ENCODE measurements at regions not wholly inside any gene's neighbourhood (a gene's known extent, or its start where the extent isn't known, plus 50 kb on each side); places are given as distances from the start of the nearest gene placed in this dataset.

DNA sequence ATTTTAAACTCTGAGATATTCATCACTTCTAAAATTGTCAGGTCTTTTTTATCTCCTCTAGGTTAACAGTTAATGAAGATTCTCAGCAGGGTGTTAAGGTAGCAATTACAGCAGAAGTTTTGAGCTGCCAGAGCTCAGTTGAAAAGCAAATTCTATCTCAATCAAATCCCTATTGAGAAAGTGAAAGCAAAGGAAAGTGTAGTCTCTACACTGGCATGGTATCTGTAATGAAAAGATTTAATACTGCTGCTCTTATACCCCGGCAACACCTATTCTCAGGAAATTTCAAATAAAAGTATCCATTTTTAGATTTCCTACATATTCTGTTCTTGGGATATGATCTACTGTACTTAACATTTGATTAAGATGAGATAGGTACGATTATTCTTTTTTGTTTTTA is 913.5 kb downstream of the MRPL39 start:
- Mint-ChIP-seq H3K27ac (no peak overlapping the region), H3K9me3 (peaks cover 3% of the 10 kb centered on the region), H3K27me3 (ENCODE audit: low read depth) (no peaks in the 10 kb centered on the region), H3K36me3 (ENCODE audit: low read depth) (no peaks in the 10 kb centered on the region), H3K4me3 (no peak overlapping the region), H3K4me1 (no peaks in the 10 kb centered on the region)
- TF ChIP-seq, protein P1, sequence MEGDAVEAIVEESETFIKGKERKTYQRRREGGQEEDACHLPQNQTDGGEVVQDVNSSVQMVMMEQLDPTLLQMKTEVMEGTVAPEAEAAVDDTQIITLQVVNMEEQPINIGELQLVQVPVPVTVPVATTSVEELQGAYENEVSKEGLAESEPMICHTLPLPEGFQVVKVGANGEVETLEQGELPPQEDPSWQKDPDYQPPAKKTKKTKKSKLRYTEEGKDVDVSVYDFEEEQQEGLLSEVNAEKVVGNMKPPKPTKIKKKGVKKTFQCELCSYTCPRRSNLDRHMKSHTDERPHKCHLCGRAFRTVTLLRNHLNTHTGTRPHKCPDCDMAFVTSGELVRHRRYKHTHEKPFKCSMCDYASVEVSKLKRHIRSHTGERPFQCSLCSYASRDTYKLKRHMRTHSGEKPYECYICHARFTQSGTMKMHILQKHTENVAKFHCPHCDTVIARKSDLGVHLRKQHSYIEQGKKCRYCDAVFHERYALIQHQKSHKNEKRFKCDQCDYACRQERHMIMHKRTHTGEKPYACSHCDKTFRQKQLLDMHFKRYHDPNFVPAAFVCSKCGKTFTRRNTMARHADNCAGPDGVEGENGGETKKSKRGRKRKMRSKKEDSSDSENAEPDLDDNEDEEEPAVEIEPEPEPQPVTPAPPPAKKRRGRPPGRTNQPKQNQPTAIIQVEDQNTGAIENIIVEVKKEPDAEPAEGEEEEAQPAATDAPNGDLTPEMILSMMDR (IDR thresholded peaks at IDR 0.05; ENCODE audit: unreplicated experiment in 3 of 3): no peak

DNA sequence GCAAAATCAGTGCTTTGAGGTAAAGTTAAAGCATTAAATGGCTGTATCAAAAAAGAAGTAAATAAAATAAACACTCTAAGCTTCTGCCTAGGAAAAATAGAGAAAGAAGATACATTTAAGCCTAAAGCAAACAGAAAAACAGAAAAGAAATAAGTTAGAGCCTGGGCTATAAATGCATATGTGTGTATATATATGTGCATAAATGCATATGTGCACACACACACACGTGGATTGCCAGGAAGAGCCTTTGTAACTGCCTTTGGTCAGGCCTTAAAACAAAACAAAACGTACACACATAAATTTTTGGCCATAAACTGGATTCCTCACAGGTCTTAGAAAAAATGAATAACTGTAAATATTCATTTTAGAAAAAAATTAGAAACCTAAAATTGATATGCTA is 925.8 kb downstream of the MRPL39 start:
- Mint-ChIP-seq H3K27me3 (ENCODE audit: low read depth) (no peaks in the 10 kb centered on the region), H3K4me1 (no peaks in the 10 kb centered on the region), H3K4me3 (no peak overlapping the region), H3K9me3 (peaks cover 3% of the 10 kb centered on the region), H3K36me3 (ENCODE audit: low read depth) (no peaks in the 10 kb centered on the region), H3K27ac (no peak overlapping the region)
- TF ChIP-seq, protein P1 (IDR thresholded peaks at IDR 0.05; ENCODE audit: unreplicated experiment in 3 of 3): no peak

DNA sequence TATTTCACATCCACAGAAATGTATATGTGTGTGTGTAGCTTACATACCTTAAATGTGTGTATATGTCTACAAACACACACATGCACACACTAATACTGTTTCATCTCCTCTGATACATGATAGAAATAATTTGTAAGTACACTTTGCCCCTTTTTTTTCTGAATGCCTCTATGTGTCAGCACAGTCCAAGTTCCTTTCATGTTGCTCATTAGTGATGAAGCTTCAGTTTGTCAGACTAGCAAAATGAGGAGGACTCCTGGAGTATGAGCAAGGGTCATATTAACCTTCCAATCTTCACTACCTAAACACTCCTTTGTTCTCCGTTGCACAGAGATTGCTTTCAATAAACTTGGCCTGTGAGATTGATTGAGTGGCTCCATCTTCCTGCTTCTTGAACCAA is 935.4 kb downstream of the MRPL39 start:
- TF ChIP-seq, protein P1 (IDR thresholded peaks at IDR 0.05; ENCODE audit: unreplicated experiment in 3 of 3): no peak
- no peak overlapping the region for H3K4me3 Mint-ChIP-seq
- H3K4me1 Mint-ChIP-seq: no peaks in the 10 kb centered on the region
- H3K36me3 Mint-ChIP-seq (ENCODE audit: low read depth): no peaks in the 10 kb centered on the region
- H3K27ac Mint-ChIP-seq: no peak overlapping the region
- peaks cover 3% of the 10 kb centered on the region for H3K9me3 Mint-ChIP-seq
- H3K27me3 Mint-ChIP-seq (ENCODE audit: low read depth): no peaks in the 10 kb centered on the region

DNA sequence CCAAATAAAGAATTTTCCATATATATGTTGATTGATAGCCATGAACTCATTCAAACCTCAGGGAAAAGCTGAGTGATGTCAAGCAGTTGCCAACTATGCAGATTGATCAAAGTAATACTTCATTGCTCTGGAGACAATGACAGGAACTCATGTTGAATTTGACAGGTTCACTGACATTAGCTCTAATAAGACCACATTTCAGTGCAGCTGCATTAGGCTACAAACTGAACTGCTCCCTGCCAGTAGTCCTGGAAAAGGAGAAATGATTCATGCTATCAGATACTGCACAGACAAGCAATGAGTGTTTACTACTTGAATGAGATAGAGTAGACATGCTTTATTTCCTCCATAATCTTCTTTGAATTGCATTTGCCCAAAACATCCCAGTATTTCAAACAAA is 948.4 kb downstream of the MRPL39 start:
- Mint-ChIP-seq H3K4me1 (no peaks in the 10 kb centered on the region), H3K36me3 (ENCODE audit: low read depth) (no peaks in the 10 kb centered on the region), H3K27ac (no peak overlapping the region), H3K27me3 (ENCODE audit: low read depth) (peaks cover 4% of the 10 kb centered on the region), H3K9me3 (peaks cover 14% of the 10 kb centered on the region), H3K4me3 (no peak overlapping the region)
- TF ChIP-seq, protein P1 (IDR thresholded peaks at IDR 0.05; ENCODE audit: unreplicated experiment in 3 of 3): no peak

DNA sequence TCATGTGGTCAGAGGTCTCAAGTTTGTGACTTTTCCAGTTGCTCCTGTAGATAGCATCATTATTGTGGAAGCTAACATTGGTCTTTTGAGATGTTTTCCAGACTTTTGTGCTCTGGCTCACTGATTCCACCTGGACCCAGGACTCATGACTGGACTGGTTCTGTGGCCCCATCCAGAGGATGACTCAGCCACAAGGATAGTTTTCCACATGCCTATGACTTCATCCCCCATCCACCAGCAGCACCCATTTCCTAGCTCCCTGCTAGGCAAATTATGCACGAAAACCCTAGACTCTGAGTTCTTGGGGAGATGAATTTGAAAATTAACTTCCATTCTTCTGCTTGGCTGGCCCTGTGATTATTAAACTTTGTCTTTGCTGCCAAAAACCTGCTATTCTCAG is 949.3 kb downstream of the MRPL39 start:
- TF ChIP-seq, protein P1 (IDR thresholded peaks at IDR 0.05; ENCODE audit: unreplicated experiment in 3 of 3): no peak
- no peak overlapping the region for H3K27ac Mint-ChIP-seq
- peaks cover 14% of the 10 kb centered on the region for H3K9me3 Mint-ChIP-seq
- H3K4me3 Mint-ChIP-seq: no peak overlapping the region
- H3K36me3 Mint-ChIP-seq (ENCODE audit: low read depth): no peaks in the 10 kb centered on the region
- H3K27me3 Mint-ChIP-seq (ENCODE audit: low read depth): no peaks in the 10 kb centered on the region
- H3K4me1 Mint-ChIP-seq: no peaks in the 10 kb centered on the region

DNA sequence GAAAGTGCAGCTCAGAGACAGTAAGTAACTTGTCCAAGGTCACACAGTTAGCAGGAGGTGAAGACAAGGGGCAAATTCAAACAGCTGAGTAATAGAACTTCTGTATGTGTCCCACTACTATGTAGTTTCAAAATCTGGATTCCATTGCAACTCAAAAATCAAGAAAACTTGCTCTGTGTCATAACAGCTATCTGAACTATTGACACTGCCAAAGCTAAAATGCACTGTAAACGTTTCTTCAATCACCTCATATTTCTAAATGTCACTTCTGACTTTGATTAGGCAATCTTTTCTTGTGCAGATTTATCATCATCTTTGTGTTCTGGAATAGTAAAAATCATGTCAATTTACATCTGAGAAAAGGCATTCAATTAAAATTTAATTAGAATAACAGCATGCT is 957.6 kb downstream of the MRPL39 start:
- Mint-ChIP-seq H3K36me3 (ENCODE audit: low read depth) (no peaks in the 10 kb centered on the region), H3K4me3 (no peak overlapping the region), H3K9me3 (peaks cover 8% of the 10 kb centered on the region), H3K27ac (no peak overlapping the region), H3K27me3 (ENCODE audit: low read depth) (no peaks in the 10 kb centered on the region), H3K4me1 (no peaks in the 10 kb centered on the region)
- TF ChIP-seq, protein P1 (IDR thresholded peaks at IDR 0.05; ENCODE audit: unreplicated experiment in 3 of 3): no peak

Data from nephron (organoid).